AG04449 (cell line): ENCODE measurements at regions not wholly inside any gene's neighbourhood (a gene's known extent, or its start where the extent isn't known, plus 50 kb on each side); places are given as distances from the start of the nearest gene placed in this dataset.

Source experiments
- CTCF ChIA-PET: fragments of 350-600 bp; formaldehyde crosslinking; extraction: SDS; loops from one replicate; lab custom pipeline; 2021; ENCODE audit warnings: antibody characterized with exemption; lab: Yijun Ruan, JAX
- POLR2A ChIA-PET: fragments of 400-600, 350-600 bp; formaldehyde crosslinking; extraction: SDS; loops from one replicate; lab custom pipeline; 2020; ENCODE audit warnings: antibody characterized with exemption, inconsistent platforms; lab: Yijun Ruan, JAX
- DNase-seq: peaks from one replicate; pipeline ENCODE4 v3.0.0-alpha.2; 2010; ENCODE audit warnings: low read depth, low spot score
- H3K4me3 ChIP-seq: 2 replicates; pipeline ENCODE4 v1.5.1; 2011; ENCODE audit warnings: low read depth, mild to moderate bottlenecking, control low read depth, low read length
- TF ChIP-seq, protein P1 (sequence below): IDR thresholded peaks from one replicate; pipeline ENCODE4 v1.5.1; 2011; ENCODE audit warnings: mild to moderate bottlenecking, moderate library complexity, low read length, control low read depth, inconsistent platforms; ENCODE audit not compliant: insufficient read depth; ENCODE audit errors: missing control alignments

- no peak for DNase-seq
- ChIA-PET CTCF (no interaction called here), POLR2A (no interaction called here)
- TF ChIP-seq, protein P1, sequence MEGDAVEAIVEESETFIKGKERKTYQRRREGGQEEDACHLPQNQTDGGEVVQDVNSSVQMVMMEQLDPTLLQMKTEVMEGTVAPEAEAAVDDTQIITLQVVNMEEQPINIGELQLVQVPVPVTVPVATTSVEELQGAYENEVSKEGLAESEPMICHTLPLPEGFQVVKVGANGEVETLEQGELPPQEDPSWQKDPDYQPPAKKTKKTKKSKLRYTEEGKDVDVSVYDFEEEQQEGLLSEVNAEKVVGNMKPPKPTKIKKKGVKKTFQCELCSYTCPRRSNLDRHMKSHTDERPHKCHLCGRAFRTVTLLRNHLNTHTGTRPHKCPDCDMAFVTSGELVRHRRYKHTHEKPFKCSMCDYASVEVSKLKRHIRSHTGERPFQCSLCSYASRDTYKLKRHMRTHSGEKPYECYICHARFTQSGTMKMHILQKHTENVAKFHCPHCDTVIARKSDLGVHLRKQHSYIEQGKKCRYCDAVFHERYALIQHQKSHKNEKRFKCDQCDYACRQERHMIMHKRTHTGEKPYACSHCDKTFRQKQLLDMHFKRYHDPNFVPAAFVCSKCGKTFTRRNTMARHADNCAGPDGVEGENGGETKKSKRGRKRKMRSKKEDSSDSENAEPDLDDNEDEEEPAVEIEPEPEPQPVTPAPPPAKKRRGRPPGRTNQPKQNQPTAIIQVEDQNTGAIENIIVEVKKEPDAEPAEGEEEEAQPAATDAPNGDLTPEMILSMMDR: no peak
- no peak overlapping the region for H3K4me3 ChIP-seq
Observed at GRCh38 chr13:107070792-107071191, 502.9 kb upstream of the ARGLU1 start.

DNA sequence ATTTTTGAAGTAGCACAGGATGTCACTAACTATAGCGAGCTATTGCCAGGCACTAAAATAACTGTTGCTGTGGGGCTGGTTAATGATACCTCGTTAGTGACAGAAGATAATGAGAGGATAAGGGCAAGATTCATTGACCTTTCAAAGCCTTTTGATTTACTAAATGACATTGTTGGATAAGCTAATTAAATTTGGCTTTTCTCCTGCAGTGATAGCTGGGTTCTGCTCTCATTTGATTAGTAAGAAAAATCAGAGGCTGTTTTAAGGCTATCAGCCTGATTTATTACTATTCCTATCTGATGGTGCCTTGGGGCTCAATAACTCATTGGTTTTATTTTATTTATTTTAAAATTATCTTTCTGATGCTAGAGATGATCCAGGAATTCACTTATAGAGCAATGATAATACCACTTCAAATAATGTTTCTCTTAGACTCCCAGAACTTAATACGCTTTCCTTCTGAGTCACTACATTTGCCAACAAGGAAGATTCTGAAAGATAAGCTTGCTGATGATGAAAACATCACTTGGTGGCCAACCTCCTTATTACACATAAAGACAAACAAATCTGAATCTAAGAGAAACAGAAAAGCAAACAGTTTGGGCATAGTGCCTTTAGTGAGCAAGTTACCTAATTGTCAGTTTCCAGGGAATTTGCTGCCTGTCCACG lies 501.3 kb upstream of the ARGLU1 start:
- CTCF ChIA-PET: no interaction called here
- no peak for DNase-seq
- no peak overlapping the region for H3K4me3 ChIP-seq
- TF ChIP-seq, protein P1: no peak
- POLR2A ChIA-PET: no interaction called here

DNA sequence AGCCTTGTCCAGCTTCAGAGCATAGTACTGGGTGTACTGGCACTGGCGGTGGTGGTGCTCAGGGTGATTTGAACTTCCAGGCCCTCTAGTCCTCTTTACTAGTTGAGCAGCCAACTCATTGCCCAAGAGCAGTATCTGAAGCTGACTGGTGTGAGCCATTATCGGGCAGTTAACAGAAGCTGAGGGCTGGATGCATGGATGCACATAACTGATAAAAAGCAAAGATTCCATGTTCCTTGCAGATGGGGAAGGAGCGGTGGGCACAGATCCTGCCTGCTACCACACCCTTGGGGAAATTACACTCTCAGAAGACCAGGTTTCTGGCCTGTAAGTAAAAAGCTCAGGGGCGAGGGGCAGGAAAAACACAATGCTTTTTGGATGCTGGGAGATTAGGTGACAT lies 499.4 kb upstream of the ARGLU1 start:
- no peak for DNase-seq
- TF ChIP-seq, protein P1: no peak
- CTCF ChIA-PET: no interaction called here
- H3K4me3 ChIP-seq: no peak overlapping the region
- POLR2A ChIA-PET: no interaction called here

DNA sequence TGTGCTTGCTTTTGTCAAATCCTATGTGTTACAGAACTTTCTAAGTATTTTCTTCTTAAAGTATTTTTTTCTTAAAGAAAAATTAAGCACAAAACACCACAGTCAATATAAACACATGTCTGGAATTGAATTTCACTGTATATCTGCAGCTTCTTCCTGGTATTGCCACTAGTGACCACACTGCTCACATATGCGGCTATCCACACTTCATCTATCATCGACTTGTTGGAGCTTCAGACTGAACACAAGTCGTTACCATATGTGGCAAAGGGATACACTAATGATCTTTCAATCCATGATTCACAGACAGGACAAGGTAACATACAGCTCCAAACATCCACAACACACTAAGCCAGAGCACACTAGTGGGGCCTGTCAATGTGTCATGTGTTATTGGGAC lies 498.4 kb upstream of the ARGLU1 start:
- no peak for DNase-seq

GRCh38 chr13:107065036-107065435 lies 497.1 kb upstream of the ARGLU1 start:
- POLR2A ChIA-PET: no interaction called here
- TF ChIP-seq, protein P1: no peak
- no peak for DNase-seq
- H3K4me3 ChIP-seq: no peak overlapping the region
- CTCF ChIA-PET: no interaction called here

More for the DNA sequence above, 498.4 kb upstream of the ARGLU1 start:
- TF ChIP-seq, protein P1: no peak
- no peak overlapping the region for H3K4me3 ChIP-seq
- CTCF ChIA-PET: no interaction called here
- POLR2A ChIA-PET: no interaction called here

GRCh38 chr13:107057028-107057631 lies 489.2 kb upstream of the ARGLU1 start:
- TF ChIP-seq, protein P1: no peak
- H3K4me3 ChIP-seq: no peak overlapping the region
- no peak for DNase-seq
- POLR2A ChIA-PET: no interaction called here
- CTCF ChIA-PET: no interaction called here
